HG03064 (cell line): ENCODE measurements at regions not wholly inside any gene's neighbourhood (a gene's known extent, or its start where the extent isn't known, plus 50 kb on each side); places are given as distances from the start of the nearest gene placed in this dataset.

Source experiments
- ATAC-seq: cut with Tn5 transposase; IDR thresholded peaks from one replicate; pipeline ENCODE4 v1.9.1; 2021; ENCODE audit warnings: low read depth; ENCODE audit not compliant: unreplicated experiment

GRCh38 chr1:170310014-170310405, 164.3 kb downstream of the NTMT2 start:
- no peak for ATAC-seq

GRCh38 chr1:170310951-170311350, 165.2 kb downstream of the NTMT2 start:
- no peak for ATAC-seq

GRCh38 chr1:170313306-170313705, 167.5 kb downstream of the NTMT2 start:
- no peak for ATAC-seq

GRCh38 chr1:170316270-170316669, 170.5 kb downstream of the NTMT2 start:
- no peak for ATAC-seq

GRCh38 chr1:170318141-170318540, 172.4 kb downstream of the NTMT2 start:
- ATAC-seq = no peak

- no peak for ATAC-seq
These were observed 173.0 kb downstream of the NTMT2 start for GRCh38 chr1:170318736-170319135.

- no peak for ATAC-seq
These were observed 175.4 kb downstream of the NTMT2 start for GRCh38 chr1:170321113-170321512.

GRCh38 chr1:170326186-170326585, 180.4 kb downstream of the NTMT2 start:
- no peak for ATAC-seq

GRCh38 chr1:170332801-170333200, 187.0 kb downstream of the NTMT2 start:
- no peak for ATAC-seq

GRCh38 chr1:170337413-170337994, 191.7 kb downstream of the NTMT2 start:
- no peak for ATAC-seq

- ATAC-seq = no peak
These were observed 192.4 kb upstream of the GORAB start for GRCh38 chr1:170339534-170339933.

GRCh38 chr1:170340308-170340707, 191.7 kb upstream of the GORAB start:
- ATAC-seq = no peak

GRCh38 chr1:170351366-170351946, 180.5 kb upstream of the GORAB start:
- no peak for ATAC-seq

- ATAC-seq = no peak
These were observed 177.7 kb upstream of the GORAB start for GRCh38 chr1:170354246-170354645.

GRCh38 chr1:170354690-170355089, 177.3 kb upstream of the GORAB start:
- no peak for ATAC-seq

GRCh38 chr1:170355267-170355801, 176.6 kb upstream of the GORAB start:
- ATAC-seq = no peak

GRCh38 chr1:170356585-170356984, 175.4 kb upstream of the GORAB start:
- no peak for ATAC-seq

GRCh38 chr1:170357750-170358149, 174.2 kb upstream of the GORAB start:
- ATAC-seq = no peak

GRCh38 chr1:170360601-170361000, 171.4 kb upstream of the GORAB start:
- no peak for ATAC-seq

GRCh38 chr1:170365331-170365730, 166.6 kb upstream of the GORAB start:
- ATAC-seq = no peak

- ATAC-seq = no peak
These were observed 165.0 kb upstream of the GORAB start for GRCh38 chr1:170366980-170367379.

GRCh38 chr1:170367615-170368014, 164.4 kb upstream of the GORAB start:
- no peak for ATAC-seq
